WERI-Rb-1 (cell line): ENCODE measurements at regions not wholly inside any gene's neighbourhood (a gene's known extent, or its start where the extent isn't known, plus 50 kb on each side); places are given as distances from the start of the nearest gene placed in this dataset.

Experiments
- DNase-seq: peaks from one replicate; pipeline ENCODE4 v3.0.0-alpha.2; 2020
- H3K27ac ChIP-seq: fragments of 250-450 bp; sonication (Bioruptor Pico); 2 replicates; pipeline ENCODE4 v1.5.1; 2020; ENCODE audit warnings: mild to moderate bottlenecking, moderate library complexity
- H3K27me3 ChIP-seq: fragments of 250-450 bp; sonication (Bioruptor Pico); 2 replicates; pipeline ENCODE4 v1.5.1; 2021; ENCODE audit warnings: mild to moderate bottlenecking, low read depth, moderate library complexity; ENCODE audit not compliant: insufficient read depth, severe bottlenecking
- H3K36me3 ChIP-seq: fragments of 250-450 bp; sonication (Bioruptor Pico); 2 replicates; pipeline ENCODE4 v1.5.1; 2020; ENCODE audit warnings: mild to moderate bottlenecking, moderate library complexity
- H3K4me3 ChIP-seq: 2 replicates; pipeline ENCODE4 v1.5.1; 2011; ENCODE audit warnings: low read depth, mild to moderate bottlenecking, control low read depth, low read length
- H3K9me3 ChIP-seq: fragments of 250-450 bp; sonication (Bioruptor Pico); 2 replicates; pipeline ENCODE4 v1.5.1; 2021; ENCODE audit warnings: mild to moderate bottlenecking, moderate library complexity; ENCODE audit not compliant: severe bottlenecking
- TF ChIP-seq, protein P1 (sequence below): IDR thresholded peaks from 2 replicates; pipeline ENCODE4 v1.5.1; 2011; ENCODE audit warnings: low read depth, mild to moderate bottlenecking, control low read depth, inconsistent platforms, low read length

DNA sequence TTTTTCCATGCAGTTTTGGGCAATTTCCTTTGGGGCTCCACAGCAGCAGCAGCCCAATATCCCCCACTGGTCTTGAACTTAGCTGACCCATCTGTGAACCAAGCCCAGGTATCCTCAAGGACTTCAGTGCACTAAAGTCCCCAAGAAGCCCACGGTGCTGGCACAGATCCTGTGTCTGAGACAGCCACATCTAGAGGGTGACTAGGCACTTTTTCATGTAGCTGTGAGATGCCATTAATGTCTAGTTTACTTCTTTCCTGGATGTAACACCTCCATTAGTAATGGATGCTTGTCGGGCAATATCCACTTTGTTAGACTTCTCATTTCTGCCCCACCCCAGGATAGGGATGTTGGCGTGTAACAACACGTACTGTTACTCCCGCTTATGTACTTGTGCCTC lies 117.9 kb downstream of the GPCPD1 start:
- TF ChIP-seq, protein P1, sequence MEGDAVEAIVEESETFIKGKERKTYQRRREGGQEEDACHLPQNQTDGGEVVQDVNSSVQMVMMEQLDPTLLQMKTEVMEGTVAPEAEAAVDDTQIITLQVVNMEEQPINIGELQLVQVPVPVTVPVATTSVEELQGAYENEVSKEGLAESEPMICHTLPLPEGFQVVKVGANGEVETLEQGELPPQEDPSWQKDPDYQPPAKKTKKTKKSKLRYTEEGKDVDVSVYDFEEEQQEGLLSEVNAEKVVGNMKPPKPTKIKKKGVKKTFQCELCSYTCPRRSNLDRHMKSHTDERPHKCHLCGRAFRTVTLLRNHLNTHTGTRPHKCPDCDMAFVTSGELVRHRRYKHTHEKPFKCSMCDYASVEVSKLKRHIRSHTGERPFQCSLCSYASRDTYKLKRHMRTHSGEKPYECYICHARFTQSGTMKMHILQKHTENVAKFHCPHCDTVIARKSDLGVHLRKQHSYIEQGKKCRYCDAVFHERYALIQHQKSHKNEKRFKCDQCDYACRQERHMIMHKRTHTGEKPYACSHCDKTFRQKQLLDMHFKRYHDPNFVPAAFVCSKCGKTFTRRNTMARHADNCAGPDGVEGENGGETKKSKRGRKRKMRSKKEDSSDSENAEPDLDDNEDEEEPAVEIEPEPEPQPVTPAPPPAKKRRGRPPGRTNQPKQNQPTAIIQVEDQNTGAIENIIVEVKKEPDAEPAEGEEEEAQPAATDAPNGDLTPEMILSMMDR, result no peak

DNA sequence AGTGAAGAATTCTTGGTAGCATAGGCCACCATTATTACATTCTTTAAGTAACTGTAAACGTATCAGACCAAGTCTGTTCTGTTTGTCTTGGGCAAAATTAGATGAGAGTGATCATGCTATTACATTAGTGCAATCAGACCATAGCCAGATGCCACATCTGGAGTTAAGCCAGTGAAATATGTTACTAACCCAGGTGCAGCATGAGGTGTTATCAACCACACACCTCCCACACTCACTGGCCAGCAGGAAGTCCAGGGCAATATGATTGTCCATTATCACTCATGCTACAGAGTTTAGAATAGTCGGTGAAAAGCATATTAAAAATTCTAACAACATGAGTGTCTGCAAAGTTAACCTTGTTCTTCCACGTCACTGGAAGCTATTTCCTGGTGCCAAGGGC lies 119.4 kb downstream of the GPCPD1 start:
- Histone ChIP-seq H3K36me3 (no peaks in the 10 kb centered on the region), H3K9me3 (no peaks in the 10 kb centered on the region), H3K27me3 (peaks cover 10% of the 10 kb centered on the region), H3K27ac (no peak overlapping the region), H3K4me3 (no peak overlapping the region)
- TF ChIP-seq, protein P1, result no peak
- DNase-seq, result no peak

More for the DNA sequence above, 117.9 kb downstream of the GPCPD1 start:
- H3K4me3 ChIP-seq, result no peak overlapping the region
- H3K27ac ChIP-seq, result no peak overlapping the region
- DNase-seq, result no peak
- peaks cover 13% of the 10 kb centered on the region for H3K27me3 ChIP-seq
- no peaks in the 10 kb centered on the region for H3K36me3 ChIP-seq
- no peaks in the 10 kb centered on the region for H3K9me3 ChIP-seq

DNA sequence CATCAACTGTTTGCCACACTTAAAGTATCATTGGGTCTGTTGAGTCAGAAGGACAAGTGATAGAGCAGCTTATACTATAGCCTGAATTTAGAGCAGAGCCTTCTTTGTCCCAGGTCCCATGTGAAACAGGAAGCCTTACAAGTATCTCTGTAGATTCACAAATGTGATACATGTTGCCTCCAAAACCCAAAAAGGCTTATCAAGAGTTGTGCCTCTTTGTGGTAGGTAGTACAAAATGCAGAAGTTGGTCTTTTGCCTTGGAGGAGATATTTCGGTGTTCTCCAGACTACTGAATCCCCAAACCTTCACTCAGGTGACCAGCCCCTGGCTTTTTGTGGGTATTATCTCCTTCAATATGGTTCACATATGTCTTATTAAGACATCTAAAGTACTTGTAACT lies 121.2 kb downstream of the GPCPD1 start:
- Histone ChIP-seq H3K9me3 (no peaks in the 10 kb centered on the region), H3K36me3 (no peaks in the 10 kb centered on the region), H3K27ac (no peak overlapping the region), H3K4me3 (no peak overlapping the region), H3K27me3 (peaks cover 17% of the 10 kb centered on the region)
- TF ChIP-seq, protein P1, result no peak
- DNase-seq, result no peak

DNA sequence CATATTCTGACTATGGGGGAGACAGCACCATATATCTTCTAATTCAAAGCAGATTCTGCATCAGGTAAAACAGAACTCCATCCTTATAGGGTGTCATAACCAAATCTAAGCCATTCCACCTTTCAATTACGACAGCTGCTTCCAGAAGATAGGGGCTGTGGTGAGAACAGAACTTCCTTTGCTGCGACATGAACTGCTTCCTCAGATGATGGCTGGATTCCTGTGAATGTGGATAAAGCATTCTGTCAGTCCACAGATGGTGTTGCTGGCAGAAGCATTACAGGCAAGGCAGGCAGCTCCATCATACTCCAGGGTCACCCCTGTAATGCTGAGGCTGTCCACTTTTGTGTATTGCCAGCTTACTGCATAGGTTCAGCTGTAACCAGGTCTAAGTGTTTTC lies 122.0 kb downstream of the GPCPD1 start:
- DNase-seq, result no peak
- H3K36me3 ChIP-seq, result no peaks in the 10 kb centered on the region
- H3K27ac ChIP-seq, result no peak overlapping the region
- TF ChIP-seq, protein P1, result no peak
- H3K27me3 ChIP-seq, result peaks cover 21% of the 10 kb centered on the region
- no peaks in the 10 kb centered on the region for H3K9me3 ChIP-seq
- H3K4me3 ChIP-seq, result no peak overlapping the region

DNA sequence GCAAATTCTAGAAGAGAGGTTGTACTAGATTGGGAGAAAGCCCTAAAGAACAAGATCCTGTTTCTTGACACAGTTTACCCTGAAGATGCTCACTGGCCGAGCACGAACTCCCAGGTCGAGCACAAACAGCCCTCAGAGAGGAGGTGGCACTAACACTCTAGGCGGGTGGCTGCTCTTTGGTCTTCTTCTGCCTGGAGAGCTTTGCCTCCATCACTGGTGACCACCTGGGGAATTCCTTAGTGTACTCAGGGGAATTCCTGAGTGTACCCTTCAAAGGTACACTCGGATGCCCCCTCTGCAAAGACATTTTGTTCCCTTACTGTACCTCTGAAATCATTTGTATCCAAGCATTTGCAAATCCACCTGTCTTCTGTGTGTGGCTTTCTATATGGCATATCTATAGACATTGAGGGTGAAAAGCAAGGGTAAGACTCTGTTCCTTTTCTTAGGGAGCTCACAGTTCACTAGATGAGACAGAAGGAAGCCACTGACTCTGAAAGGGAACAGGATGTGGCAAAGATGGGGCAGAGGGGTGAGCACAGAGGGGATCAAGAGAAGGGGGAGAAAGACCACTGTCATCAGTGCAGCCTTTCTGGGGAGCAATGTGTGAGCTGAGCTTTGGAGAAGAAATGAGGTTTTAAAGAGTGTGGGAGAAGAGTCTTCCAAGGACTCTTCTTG lies 124.3 kb downstream of the GPCPD1 start:
- H3K36me3 ChIP-seq, result no peaks in the 10 kb centered on the region
- H3K27ac ChIP-seq, result no peak overlapping the region
- no peaks in the 10 kb centered on the region for H3K9me3 ChIP-seq
- peaks cover 30% of the 10 kb centered on the region for H3K27me3 ChIP-seq
- H3K4me3 ChIP-seq, result no peak overlapping the region
- DNase-seq, result no peak
- TF ChIP-seq, protein P1, result no peak

DNA sequence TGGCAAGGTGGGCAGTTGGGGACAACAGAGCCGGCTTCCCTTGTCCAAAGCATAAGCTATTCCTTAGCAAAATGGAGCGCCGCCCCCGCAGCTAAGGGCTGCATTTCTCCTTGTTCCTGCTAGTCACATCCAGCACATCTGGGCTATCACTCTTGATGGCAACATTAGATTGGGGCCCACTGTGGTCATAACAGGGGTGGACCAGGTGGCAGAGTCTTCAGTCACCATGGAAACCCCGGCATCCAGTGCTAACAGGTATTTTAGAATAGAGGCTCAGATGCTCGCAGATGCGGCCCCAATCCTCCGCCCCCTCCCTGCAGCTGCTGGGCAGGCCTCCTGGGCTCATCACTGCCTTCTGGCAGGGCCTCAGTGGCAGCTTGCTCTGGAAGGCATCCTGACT lies 125.9 kb downstream of the GPCPD1 start:
- no peaks in the 10 kb centered on the region for H3K9me3 ChIP-seq
- no peak for DNase-seq
- H3K27ac ChIP-seq, result no peak overlapping the region
- peaks cover 32% of the 10 kb centered on the region for H3K27me3 ChIP-seq
- TF ChIP-seq, protein P1, result no peak
- H3K4me3 ChIP-seq, result no peak overlapping the region
- H3K36me3 ChIP-seq, result no peaks in the 10 kb centered on the region
